ENCODE measurements at regions not wholly inside any gene's neighbourhood (a gene's known extent, or its start where the extent isn't known, plus 50 kb on each side); places are given as distances from the start of the nearest gene placed in this dataset.

DNA sequence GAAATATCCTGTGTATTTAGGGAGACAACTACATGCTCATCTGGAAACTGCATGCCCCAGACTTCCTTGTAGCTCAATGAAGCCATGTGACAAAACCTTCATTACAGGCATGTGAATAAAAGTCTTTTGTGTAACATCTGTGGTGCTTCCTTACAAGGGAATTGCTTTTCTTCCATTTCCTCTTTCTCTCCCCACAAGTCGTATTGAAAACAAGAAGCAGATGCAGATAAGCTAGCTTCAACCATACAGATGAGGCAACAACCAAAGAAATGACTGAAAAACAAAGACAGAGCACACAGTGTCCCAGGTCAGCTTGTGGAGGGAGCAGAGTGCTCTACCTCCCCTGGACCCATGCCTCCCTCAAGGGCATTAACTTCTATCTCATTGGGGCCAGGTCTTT is 115.8 kb upstream of the INPP4B start:
- DNase-seq (ENCODE audit: low read depth): no peak

GRCh38 chr4:142974328-142974727 is 128.2 kb upstream of the INPP4B start:
- no peak for DNase-seq (ENCODE audit: low read depth)

- no peak for DNase-seq (ENCODE audit: low read depth)
These were observed 129.5 kb upstream of the INPP4B start for GRCh38 chr4:142975618-142976017.

DNA sequence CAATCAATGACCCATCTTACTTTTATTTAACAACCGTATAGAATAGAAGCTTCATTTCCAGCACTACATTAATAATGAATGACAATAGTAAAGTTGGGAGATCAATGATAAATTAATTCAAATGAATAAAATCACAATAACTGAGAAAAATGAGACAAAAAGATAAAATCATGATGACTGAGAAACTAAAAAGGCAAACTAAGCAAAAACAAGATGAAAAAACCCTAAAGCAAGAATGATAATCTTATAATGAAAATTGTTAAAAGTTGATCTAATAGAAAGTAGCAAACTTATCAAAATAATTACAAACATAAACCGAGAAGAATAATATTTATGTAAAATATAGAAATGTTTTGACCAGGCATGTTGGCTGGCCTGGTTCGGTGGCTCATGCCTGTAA is 130.4 kb upstream of the INPP4B start:
- no peak for DNase-seq (ENCODE audit: low read depth)

DNA sequence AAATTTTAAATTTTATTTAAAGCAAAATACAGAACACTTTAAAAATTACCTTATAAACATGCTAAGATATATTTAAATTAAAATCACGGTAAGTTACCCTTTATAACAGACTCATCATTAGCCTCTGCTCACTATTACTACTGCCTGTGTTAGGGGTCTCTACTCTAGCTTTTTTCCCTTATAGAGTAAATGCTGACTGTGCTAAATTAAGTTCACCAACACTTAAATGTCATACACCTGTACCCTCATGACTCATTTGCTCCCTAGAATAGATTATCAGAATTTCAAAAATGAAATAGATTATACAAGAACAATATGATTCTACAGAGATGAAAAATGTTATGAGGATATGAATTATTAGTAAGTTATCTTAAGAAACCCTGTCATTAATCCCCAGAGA is 131.1 kb upstream of the INPP4B start:
- no peak for DNase-seq (ENCODE audit: low read depth)

DNA sequence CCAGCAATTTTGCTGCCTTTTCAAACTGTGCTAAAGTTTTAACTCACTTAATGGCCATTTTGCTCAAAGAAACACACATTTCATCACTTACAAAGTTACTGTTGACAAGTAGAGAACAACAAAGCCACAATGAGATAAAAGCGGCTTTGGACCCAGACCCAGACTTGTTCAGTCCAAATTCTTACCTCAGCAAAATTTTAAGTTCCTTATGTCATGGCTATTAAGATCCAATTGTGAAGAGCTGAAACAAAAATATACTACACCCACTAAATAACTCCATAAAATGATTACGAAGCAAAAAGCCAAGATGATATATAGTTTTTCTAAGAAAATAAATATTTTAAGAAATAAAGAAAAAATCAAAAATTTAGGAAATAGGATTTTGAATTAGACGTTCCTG is 137.0 kb upstream of the INPP4B start:
- DNase-seq (ENCODE audit: low read depth): no peak

- no peak for DNase-seq (ENCODE audit: low read depth)
These were observed 137.5 kb upstream of the INPP4B start for GRCh38 chr4:142983589-142983988.

DNA sequence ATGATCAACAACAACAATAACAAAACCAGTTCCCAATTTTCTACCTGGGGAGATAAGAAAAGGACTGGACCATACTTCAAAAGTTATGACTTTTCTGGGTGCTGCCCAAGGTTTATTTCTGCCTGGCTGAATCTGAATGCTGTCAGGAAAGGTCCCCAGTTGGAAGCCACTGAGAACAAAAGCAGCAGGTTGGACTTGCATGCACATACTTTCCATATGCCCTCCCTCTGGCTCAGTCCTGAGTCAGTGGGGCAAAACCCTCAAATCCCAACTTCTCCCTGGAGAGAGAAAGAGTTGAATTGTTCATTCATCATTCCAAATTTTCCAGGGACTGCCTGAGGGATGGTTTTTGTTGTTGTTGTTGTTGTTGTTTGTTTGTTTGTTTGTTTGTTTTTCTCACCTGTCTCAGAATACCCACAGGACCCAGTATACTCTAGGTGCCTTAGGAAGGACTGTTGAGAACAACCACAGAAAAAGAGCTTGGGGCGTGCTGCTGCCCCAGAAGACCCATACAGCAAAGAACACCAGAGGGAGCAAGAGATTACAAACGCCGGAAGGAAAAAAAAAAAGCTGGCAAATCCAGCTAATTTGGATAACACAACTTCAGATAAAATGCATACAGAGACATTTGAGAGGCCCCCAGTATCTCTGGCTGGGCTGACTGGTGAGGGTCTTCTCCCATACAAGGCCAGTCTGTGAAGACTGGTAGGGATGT is 138.9 kb upstream of the INPP4B start:
- DNase-seq (ENCODE audit: low read depth): no peak

GRCh38 chr4:143016171-143016570 is 168.5 kb upstream of the USP38 start:
- DNase-seq (ENCODE audit: low read depth): no peak

DNA sequence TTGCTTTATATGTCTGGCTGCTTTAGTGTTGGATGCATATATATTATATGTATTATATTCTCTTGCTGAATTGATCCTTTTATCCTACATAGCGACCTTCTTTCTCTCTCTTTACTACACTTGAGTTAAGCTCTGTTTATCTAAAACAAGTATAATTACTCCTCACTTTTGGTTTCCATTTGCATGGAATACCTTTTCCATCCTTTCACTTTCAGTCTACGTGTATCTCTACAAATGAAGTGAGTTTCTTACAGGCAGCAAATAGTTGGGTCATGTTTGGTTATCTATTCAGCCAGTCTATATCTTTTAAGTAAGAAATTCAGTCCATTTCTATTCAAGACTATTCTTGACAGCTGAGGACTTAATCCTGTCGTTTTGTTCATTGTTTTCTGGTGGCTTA is 167.5 kb upstream of the USP38 start:
- no peak for DNase-seq (ENCODE audit: low read depth)

GRCh38 chr4:143019351-143019750 is 165.4 kb upstream of the USP38 start:
- DNase-seq (ENCODE audit: low read depth): no peak

DNA sequence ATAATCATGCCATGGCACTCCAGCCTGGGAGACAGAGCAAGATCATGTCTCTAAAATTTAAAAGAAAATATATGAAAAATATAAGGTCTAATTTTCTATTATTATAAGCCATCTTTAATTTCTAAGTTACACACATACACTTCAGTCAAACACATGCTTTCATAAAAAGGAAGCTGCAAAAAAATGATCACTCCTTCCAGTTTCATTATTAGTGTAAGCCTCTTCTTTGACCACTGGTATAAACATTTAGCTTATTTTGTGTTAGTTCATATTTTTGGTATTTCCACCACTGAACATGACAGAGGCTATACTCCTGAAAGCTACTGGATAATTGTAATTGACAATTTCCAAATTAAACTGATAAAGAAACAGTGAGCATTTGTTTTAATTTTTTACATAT is 163.3 kb upstream of the USP38 start:
- DNase-seq (ENCODE audit: low read depth): no peak

GRCh38 chr4:143023239-143023918 is 161.3 kb upstream of the USP38 start:
- DNase-seq (ENCODE audit: low read depth): no peak

DNA sequence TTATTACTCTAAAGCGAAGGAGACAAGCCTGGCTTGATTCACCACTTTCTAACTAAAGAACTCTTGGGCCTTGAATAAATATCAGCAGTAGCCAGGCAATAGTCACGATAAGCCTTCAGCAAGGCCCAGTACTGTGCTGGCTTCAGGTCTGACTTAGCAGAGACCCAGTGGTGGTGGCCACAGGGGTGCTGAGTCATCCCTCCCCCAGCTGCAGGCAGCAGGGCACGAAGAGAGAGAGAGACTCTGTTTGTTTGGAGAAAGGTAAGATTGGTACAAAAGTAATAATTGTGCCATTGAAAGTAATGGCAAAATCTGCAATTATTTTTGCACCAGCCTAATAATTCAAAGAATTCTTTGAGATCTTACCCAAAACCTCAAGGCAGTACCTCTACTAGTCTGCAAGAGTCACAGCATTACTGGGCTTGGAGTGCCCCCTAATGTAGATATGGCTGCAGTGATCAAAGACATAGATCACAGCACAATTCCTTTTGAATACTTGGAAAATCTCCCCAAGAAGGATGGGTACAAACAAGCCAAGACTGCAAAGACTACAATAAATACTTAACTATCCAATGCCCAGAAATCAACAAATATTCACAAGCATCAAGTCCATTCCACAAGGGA is 159.5 kb upstream of the USP38 start:
- peak; percentile 10 for DNase-seq (ENCODE audit: low read depth)

DNA sequence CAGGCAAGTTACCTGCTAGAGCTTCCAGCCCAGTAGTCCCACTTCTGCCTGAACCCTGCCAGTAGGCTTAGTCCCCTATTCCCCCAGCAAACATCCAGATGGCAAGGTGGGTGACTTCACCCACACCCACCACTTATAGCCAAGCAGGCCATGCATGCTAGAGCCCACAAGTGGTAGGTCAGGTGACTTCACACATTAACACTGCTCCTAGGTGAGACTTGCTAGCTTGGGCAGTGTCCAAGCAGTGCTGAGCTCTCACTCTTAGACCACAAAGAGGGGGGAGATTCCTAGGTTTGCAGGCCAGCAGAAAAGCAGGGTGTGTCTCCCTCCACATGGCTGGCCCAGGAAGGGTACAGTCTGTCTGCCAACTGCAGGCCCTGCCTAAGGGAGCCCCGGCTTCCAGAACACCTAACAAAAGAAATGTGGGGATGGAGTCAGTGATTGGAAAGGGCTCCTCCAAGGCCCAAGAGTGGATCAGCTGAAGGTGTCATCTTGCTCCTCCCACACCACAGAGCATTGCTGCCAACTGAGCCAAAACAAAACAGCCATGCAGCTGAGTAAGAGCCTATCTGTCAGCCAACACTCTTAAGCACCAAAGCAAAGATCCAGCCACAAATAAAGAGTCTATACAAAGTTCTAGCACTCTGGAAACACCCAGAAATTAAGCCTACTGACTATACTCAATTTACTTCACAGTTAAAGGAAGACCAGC is 158.1 kb upstream of the USP38 start:
- no peak for DNase-seq (ENCODE audit: low read depth)

DNA sequence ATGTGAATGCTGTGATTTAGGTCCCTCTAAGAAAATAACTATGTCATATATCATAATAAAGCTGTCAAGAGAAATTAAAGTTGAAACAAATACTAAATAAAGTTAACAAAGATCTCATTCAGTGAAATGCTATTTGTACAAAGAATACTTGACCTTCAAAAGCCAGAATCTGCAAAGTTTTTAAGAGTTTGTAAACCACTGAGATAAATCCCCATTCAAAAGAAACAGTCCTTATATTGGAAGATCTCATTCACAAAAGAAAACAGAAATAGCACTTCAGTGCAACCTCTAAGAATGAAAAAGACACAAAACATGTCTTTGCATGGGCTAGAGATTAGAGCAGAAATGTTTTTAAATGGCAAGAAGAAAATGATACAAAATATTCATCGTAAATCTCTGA is 149.1 kb upstream of the USP38 start:
- no peak for DNase-seq (ENCODE audit: low read depth)

- no peak for DNase-seq (ENCODE audit: low read depth)
These were observed 148.3 kb upstream of the USP38 start for GRCh38 chr4:143036443-143036842.

GRCh38 chr4:143046454-143046853 is 138.3 kb upstream of the USP38 start:
- no peak for DNase-seq (ENCODE audit: low read depth)

DNA sequence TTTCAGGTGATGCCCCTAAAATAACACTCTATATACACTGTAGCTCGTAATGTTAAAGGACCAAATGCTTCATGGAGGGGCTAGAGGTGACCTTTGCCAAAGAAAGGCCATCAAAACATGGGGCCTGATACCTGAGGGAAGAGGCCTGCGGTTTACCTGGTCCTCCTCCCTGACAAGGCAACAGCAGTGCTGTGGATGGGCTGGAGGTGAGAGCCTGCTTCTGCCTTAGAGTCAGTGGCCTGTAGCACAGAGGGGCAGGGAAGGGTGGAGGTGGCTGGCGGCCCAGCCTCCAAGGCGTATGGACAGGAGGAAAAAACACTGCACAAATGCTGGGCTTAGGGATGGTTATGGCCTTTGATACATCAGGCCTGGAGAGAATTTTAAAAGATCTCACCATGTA is 137.8 kb upstream of the USP38 start:
- no peak for DNase-seq (ENCODE audit: low read depth)

GRCh38 chr4:143054971-143055370 is 129.7 kb upstream of the USP38 start:
- no peak for DNase-seq (ENCODE audit: low read depth)

- no peak for DNase-seq (ENCODE audit: low read depth)
These were observed 128.7 kb upstream of the USP38 start for GRCh38 chr4:143055997-143056396.

DNA sequence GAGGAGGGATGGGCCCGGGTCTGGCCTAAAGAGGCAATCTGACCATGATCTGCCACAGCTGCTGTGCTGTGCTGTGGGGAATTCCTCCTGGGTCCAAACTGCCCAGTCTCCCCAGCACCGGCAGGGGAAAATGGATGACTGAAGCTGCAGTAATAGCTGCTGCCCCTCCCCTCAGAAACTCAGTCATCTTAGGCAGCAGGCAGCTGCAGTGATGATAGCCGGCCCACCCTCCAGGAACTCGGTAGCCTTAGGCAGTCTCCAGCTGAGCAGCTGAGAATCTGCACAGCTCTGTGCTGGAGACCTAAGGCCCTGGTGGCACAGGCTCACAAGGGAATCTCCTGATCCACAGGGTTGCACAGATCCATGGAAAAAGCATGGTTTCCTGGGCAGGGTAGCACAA is 113.4 kb upstream of the USP38 start:
- DNase-seq (ENCODE audit: low read depth): no peak

- DNase-seq (ENCODE audit: low read depth): no peak
These were observed 108.0 kb upstream of the USP38 start for GRCh38 chr4:143076723-143077122.
